ENCODE measurements at regions not wholly inside any gene's neighbourhood (a gene's known extent, or its start where the extent isn't known, plus 50 kb on each side); places are given as distances from the start of the nearest gene placed in this dataset.
"Not testable (repeated sequence)": the region's sequence is repeated elsewhere in the genome, so short reads cannot be mapped to it uniquely, and the experiment has no call there.

DNA sequence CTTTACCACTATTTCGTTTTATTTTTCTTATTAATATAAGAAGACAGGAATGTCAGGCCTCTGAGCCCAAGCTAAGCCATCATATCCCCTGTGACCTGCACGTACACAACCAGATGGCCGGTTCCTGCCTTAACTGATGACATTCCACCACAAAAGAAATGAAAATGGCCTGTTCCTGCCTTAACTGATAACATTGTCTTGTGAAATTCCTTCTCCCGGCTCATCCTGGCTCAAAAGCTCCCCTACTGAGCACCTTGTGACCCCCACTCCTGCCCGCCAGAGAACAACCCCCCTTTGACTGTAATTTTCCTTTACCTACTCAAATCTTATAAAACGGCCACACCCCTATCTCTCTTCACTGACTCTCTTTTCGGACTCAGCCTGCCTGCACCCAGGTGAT lies 101.8 kb upstream of the UST start:
- TF ChIP-seq EP300 (IDR thresholded peaks at IDR 0.05) = not testable (repeated sequence)
- TF ChIP-seq, protein P1, sequence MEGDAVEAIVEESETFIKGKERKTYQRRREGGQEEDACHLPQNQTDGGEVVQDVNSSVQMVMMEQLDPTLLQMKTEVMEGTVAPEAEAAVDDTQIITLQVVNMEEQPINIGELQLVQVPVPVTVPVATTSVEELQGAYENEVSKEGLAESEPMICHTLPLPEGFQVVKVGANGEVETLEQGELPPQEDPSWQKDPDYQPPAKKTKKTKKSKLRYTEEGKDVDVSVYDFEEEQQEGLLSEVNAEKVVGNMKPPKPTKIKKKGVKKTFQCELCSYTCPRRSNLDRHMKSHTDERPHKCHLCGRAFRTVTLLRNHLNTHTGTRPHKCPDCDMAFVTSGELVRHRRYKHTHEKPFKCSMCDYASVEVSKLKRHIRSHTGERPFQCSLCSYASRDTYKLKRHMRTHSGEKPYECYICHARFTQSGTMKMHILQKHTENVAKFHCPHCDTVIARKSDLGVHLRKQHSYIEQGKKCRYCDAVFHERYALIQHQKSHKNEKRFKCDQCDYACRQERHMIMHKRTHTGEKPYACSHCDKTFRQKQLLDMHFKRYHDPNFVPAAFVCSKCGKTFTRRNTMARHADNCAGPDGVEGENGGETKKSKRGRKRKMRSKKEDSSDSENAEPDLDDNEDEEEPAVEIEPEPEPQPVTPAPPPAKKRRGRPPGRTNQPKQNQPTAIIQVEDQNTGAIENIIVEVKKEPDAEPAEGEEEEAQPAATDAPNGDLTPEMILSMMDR (IDR thresholded peaks at IDR 0.05) = not testable (repeated sequence)

Data from stomach (tissue), 4 donors.